HG03565 (cell line): ENCODE measurements at regions not wholly inside any gene's neighbourhood (a gene's known extent, or its start where the extent isn't known, plus 50 kb on each side); places are given as distances from the start of the nearest gene placed in this dataset.
"Not testable (repeated sequence)": the region's sequence is repeated elsewhere in the genome, so short reads cannot be mapped to it uniquely, and the experiment has no call there.

ENCODE experiments used
- ATAC-seq: cut with Tn5 transposase; IDR thresholded peaks from one replicate; pipeline ENCODE4 v1.9.1; 2021; ENCODE audit warnings: mild to moderate bottlenecking, moderate library complexity; ENCODE audit not compliant: unreplicated experiment

DNA sequence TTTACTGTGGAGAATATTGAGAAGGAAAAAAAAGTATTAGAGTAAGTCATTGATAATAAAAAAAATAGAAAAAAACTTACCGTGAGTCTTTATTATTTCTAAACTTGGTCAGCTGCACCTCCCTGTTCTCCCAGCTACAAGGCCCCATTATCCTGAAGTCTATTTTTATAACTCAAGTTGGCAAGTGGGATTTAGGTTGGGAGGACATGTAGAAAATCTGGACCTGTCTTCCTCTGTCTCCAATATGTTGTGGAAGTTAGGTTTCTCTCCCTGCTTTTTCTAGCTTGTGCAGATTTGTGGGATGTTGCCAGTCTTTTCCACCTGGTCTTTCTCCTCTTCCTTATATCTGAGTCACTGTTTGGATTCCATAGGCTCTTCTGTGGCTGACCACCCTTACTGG is 361.4 kb downstream of the HLX start:
- no peak for ATAC-seq

DNA sequence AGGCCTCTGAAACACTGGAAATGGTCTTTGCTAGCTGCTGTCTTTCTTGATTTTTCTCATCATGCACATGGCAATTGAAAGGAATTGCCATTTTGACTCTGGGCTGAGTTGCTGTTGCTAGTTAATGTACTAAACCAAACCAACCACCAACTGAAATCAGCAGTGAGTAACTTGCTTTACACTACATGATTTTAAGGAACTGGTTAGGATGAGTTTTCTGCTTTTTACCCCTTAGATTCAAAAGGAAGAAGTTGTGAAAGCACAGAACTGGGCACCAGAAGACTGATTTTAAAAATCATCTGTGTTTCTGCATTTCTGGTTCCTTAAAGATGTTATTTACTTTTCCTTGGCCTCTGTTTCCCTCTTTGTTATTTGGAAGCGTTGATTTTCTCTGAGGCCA is 361.9 kb downstream of the HLX start:
- ATAC-seq: no peak

DNA sequence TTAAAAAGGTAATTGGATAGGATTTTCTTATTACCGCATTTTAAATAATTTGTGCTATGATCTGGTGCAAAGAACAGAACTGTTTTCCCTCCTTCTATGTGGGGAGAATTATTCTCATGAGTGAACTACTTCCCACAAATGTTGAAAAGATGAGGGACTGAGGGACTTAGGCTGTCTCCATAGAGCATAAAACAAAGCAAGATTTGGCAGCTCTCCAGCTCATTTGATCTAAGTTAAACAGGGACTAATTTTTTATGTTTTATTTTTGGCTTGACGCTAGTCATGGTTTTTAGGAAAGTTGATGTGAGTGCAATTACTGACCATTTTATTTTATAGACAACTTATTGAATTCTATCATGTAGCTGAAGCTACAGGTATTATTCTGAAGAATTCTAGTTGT is 362.3 kb downstream of the HLX start:
- ATAC-seq: no peak

DNA sequence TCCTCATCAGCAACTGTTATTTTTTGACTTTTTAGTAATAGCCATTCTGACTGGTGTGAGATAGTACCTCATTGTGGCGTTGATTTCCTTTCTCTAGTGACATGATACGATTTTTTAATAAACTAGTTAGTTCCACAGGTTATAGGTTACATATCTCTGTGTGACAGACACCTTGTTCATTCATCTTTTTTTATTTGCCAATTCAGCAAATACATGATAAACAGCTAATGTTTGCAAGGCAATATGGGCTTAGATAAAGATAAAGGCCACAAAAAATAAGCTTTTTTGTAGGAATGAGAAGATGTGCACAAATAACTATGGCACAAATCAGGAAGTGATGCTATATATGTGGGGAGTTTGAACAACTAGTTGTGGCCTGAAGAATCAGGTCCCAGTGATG is 366.8 kb downstream of the HLX start:
- ATAC-seq: no peak

DNA sequence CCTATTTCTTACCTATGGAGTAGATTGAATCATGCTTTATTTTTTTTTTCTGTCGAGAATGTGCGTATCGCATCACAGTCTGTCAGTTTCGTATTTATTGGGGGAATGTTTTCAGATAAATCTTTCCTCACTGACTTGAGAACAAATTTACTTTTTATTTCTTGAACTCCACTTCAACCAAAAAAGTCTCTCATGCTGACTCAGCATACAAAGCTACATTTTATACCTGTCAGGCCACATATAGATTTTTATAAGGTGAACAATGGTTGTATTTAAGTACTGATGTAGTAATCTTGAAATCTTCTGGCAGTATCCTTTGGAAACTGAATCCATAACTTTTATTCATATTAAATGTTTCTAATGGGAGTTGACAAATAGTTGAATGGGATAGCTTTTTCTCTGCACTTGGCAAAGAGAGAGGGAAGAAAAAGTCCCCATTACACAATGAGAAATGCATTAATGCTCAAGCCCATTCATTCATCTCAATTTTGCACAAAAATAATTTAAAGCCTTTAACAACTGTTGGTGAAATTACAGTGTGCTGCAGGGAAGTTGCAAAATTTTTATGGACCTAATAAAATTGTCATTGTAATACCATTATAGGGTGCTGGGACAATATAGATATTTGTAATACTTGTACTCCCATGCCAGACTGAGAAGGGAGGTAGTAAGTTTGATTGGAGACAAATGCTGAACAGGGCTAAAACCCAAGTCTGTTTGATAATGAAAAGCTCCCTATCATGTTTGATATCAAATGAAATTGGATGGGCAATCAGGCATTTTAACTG is 367.6 kb downstream of the HLX start:
- ATAC-seq: no peak

DNA sequence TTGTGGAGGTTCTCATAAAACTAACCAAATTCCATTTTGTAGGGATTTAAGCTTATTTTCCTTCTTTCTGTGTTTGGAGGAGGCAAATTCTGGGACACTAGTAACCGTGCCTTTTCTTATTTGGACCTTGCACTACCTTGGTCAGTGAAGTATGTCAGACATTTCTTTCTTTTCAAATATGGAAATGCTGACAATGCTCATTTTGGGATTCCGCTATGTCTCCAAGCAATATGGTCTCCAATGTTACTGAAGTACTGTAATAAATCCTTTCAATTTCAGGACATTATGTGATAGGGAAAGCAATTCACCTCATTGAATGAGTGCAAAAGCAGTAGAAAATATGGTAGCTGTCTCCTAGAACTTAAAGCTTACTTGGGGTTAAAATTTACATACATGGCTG is 372.3 kb downstream of the HLX start:
- no peak for ATAC-seq

DNA sequence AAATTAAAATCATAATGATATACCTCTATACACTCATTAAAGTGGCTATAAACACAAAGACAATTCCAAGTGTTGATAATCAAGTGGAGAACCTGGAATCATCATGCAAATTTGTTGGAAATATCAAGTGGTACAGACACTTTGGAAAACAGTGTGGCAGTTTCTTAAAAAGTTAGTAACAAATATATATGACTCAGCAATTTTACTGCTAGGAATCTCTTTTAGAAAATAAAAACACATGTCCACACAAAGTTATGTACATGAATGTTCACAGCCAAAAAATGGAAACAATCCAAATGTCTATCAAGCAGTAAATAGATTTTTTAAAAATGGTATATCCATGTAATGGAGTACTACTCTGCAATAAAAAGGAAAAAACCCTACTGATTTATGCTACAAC is 375.6 kb downstream of the HLX start:
- no peak for ATAC-seq

DNA sequence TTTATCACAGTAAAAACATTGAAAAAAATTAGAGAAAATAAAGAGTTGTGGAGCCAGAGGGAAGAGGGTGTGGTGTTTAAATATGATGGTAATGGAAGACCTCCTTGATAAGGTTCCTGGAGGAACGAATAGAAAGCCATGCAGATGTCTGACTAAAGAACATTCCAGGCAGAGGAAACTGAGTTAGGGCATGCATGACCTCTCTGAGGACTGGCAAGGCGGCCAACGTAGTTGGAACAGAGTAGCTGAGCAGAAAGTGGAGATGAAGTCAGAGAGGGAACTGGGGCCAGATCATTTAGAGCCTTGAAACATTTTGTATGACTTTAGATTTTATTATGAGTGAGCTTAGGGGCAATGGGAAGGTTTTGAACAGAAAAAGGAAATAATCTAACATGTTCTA is 377.5 kb downstream of the HLX start:
- ATAC-seq: no peak

DNA sequence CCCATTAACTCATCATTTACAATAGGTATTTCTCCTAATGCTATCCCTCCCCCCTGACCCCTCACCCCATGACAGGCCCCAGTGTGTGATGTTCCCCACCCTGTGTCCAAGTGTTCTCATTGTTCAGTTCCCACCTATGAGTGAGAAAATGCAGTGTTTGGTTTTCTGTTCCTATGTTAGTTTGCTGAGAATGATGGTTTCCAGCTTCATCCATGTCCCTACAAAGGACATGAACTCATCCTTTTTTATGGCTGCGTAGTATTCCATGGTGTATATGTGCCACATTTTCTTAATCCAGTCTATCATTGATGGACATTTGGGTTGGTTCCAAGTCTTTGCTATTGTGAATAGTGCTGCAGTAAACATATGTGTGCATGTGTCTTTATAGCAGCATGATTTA is 378.3 kb downstream of the HLX start:
- not testable (repeated sequence) for ATAC-seq

DNA sequence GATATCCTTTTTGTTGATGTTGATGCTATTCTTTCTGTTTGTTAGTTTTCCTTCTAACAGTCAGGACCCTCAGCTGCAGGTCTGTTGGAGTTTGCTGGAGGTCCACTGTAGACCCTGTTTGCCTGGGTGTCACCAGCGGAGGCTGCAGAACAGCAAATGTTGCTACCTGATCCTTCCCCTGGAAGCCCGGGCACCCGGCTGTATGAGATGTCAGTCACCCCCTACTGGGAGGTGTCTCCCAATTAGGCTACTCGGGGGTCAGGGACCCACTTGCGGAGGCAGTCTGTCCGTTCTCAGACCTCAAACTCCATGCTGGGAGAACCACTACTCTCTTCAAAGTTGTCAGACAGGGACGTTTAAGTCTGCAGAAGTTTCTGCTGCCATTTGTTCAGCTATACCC is 383.4 kb downstream of the HLX start:
- not testable (repeated sequence) for ATAC-seq

DNA sequence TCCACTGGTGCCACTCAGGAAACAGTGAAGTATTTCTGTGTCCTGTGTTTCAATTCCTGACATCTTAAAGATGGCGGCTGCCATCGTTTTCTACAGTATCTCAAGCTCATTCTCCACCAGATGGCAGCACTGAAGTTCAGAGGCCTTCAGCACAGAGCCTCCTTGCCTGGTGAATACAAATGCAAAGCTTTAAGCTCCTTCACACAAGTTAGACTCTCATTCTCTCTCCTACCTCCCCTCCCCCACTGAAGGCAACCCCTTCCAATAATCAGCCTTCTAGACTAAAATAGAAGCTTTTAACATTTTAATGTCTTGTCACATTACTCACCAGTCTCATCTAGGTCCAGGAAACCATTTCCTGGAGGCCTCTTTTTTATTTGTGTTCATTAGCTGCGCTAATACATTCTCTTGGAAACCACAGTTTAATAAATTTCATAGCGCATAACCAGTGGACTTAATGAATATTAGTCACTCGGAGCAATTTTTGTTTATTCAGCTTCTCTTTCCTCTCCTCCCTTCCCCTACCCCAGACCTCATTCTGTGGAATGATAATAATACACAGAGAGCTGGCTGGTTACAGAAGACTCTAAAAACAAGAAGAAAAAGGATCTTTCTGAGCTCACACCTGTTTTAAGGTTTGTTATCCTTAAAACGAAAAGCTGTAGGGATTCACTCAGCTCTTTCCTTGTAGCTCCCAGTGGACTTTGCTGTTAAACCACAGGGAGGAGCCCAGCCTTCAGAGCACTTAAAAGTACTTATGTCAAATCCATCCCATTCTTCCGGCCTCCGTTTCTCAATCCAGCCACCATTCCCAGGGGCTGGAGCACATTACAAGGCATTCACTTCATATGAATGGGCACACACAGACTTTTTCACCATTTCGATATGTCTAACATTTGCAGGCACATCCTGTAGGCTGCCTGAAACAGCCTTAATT is 384.9 kb downstream of the HLX start:
- peak; percentile 85 for ATAC-seq

DNA sequence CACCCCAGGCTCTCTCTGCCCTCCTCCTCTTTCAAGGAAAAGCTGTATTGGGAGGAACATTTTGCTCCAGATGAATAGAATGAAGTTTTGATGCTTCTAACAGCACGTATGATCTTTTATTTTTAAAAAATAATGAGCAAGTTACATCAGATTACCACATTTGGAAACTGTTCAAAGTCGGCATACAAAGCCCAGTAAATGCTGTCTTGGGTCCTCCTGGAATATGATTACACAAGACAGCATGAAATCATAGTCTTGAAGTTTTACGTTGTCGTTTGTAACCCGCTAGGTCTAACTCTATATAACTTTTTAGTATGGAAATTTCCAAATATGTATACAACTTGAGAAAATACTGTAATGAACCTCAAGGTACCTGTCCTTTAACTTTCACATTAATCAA is 385.6 kb downstream of the HLX start:
- ATAC-seq: no peak

DNA sequence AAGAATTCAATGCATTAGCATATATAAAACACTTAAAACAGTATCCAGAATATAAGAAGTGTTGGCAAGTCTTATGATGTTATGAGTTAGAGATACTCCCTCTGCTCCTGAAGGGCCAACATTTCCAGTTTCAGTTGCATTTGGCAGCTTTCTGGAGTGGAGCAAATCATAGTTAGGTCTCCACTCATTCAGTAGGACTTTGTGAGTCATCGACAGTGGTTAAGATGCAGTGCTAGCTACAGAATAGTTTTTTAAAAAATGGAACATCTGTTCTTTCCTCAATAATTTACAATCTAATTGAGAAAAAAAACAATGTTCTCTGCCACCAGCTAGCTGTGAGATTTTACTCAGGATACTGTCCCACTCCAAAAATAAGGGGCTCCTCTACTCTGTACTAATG is 389.1 kb downstream of the HLX start:
- ATAC-seq: no peak

DNA sequence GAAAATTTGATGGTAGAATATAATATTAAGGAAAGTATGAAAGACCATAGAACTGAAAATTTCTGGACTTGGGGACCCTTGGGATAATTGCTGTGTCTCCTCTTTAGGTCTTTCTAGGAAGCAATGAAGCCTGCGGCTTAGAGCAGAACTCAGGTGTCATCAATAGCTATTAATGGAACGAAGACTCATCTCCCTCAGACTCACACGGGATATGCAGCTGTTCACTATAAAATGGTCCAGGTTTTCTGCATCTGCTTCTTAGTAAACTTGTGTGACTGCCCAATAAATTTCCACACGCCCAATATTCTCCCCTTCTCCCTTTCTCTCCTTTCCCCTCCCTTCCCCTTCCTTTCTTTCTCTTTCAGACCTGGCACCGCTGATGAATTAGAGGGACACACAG is 392.5 kb downstream of the HLX start:
- no peak for ATAC-seq

DNA sequence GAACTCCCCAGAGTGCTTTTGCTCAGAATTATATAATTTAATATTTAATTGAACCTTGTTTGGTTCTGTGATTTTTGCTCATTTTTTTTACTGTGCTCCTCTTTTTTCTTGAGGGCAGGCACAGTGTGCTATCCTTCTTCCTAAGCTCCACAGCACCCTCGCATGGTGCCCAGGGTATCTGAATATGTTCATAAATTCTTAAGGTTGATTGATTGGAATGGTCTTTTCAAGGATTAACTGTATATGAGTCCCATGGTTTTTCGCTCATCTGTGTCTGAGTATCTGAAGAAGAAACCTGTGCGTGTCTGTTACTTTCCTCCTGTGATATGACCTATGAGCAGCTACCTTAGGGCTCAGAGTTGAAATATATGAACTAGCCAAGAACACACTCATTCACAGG is 393.7 kb downstream of the HLX start:
- ATAC-seq: no peak

DNA sequence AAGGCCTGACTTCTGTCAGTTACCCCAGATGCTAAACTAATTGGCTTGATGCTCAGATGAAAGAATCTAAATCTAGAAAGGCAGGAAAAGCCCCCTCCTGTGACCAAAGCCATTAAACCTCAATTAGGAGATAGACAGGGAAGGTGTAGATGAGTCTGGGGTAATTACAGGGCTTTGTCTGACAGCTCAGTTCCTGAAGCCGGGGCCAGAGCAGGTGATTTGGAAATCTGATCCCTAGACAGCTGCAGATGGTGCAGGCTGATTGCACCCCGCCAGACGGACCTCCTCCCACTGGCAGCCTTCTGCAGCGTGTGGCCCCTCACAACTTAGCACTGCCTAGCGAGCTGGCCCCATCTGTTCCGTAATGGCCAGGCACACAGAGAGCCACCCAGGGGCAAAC is 395.1 kb downstream of the HLX start:
- no peak for ATAC-seq

DNA sequence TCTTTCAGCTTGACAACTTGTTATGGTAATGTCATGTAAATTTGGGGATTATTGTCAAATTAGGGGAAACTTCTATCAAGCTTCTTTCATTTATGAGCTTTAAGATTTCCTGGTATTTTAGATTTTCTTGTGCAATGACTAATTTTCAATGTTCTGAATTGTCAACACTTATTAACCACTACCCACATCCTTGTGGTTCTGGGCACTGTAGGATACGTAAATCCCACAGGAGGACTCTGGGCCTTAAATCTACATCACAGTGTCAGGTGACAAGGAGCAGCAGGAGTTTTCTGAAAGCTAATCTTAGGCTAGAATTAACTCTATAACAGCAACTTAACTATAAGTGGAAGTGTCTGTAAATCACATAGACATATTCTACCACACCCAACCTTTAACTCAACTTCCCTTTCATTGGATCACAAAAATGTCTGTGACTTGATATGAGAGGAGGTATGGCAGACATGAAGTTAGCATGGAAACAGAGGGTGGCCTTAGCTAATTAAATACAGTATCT is 397.7 kb downstream of the HLX start:
- ATAC-seq: no peak

DNA sequence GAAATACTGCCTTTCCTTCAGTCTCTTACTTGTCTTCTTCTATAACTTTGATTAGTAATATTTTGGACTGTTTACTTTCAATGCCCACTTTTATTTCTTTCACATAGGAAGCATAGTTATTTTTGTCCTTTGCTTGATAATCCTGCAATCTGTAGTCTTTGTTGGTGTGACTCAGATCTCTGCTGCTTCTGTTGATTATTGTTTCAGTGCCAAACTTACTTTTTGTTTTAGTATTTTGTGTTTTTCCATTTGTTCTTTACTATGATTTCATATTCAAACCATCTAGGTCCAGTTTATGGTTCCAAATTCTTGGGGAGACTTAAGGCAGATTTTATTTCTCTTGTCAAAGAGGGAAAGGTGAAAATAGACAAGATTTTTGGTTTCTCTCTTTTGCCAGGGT is 399.9 kb downstream of the HLX start:
- no peak for ATAC-seq

DNA sequence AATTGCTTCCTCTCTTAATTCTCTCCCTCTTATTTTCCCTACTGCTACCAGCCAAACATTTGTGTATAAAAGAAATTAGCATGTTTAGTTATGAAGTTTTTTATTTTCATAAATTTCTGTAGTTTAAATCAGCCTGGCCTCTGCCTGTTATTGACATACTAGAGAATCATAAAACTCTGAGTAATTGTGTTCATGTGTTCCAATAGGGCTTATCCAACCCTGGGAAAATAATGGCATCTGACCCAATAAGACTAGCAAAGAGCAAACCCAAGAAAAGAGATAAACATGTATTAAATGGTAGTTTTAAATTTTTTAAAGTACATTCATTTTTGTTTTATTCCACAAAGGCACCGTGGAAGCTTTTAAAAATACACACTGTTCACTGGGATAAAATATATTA is 404.3 kb downstream of the HLX start:
- no peak for ATAC-seq

DNA sequence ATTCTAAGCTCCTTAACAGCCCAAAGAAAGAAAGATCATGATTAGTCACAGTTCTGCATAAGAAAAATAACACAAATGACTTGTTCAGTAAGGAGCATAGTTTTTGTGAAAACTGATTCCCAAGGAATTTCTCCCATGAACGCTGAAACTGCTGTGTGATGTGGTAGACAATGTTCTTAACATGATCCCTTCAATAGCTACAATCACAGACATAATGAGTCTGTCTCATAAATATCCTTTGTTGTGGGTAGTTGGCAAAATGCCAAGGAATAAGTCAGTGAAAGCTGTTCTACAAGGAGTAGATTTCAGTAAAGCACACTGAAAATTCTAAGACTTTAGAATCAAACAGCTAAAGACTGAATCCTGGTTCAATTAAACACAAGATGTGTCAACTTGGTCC is 404.8 kb downstream of the HLX start:
- ATAC-seq: no peak

DNA sequence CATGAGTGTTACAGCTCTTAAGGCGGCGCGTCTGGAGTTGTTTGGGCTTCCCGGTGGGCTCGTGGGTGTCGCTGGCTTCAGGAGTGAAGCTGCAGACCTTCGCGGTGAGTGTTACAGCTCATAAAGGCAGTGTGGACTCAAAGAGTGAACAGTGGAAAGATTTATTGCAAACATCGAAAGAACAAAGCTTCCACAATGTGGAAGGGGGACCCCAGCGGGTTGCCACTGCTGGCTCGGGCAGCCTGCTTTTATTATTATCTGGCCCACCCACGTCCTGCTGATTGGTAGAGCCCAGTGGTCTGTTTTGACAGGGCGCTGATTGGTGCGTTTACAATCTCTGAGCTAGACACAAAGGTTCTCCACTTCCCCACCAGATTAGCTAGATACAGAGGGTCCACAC is 405.7 kb downstream of the HLX start:
- not testable (repeated sequence) for ATAC-seq
